Astrocyte (in vitro differentiated cells and primary cell): ENCODE measurements at regions not wholly inside any gene's neighbourhood (a gene's known extent, or its start where the extent isn't known, plus 50 kb on each side); places are given as distances from the start of the nearest gene placed in this dataset.

Source experiments
- EZH2 ChIP-seq: IDR thresholded peaks from 2 replicates; pipeline ENCODE4 v1.6.1; 2012; ENCODE audit warnings: mild to moderate bottlenecking, low read length, inconsistent platforms; ENCODE audit not compliant: insufficient read depth
- TF ChIP-seq, protein P1 (sequence below): IDR thresholded peaks from 2 replicates; pipeline ENCODE4 v1.5.1; 2011; ENCODE audit warnings: low read depth, mild to moderate bottlenecking, inconsistent platforms, low read length, moderate library complexity; ENCODE audit not compliant: insufficient read depth

DNA sequence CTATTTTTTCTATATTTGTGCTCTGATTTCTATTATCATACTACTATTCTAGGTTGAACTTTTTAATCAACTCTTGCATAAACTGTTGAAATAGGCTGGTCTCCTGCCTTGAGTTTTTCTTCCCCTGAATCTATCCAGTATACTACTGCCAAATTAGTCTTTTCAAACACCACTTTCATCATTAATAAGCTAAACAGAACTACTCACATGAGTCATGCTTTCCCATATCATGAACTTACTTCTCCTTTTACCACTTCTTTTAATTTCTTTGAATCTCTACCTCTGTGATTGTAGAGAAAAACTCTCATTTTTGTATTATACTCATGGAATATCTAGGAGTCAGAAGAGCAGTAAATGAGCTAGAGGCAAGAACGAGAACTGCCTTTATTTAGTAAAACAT is 340.3 kb upstream of the PDE3A start:
- TF ChIP-seq, protein P1, sequence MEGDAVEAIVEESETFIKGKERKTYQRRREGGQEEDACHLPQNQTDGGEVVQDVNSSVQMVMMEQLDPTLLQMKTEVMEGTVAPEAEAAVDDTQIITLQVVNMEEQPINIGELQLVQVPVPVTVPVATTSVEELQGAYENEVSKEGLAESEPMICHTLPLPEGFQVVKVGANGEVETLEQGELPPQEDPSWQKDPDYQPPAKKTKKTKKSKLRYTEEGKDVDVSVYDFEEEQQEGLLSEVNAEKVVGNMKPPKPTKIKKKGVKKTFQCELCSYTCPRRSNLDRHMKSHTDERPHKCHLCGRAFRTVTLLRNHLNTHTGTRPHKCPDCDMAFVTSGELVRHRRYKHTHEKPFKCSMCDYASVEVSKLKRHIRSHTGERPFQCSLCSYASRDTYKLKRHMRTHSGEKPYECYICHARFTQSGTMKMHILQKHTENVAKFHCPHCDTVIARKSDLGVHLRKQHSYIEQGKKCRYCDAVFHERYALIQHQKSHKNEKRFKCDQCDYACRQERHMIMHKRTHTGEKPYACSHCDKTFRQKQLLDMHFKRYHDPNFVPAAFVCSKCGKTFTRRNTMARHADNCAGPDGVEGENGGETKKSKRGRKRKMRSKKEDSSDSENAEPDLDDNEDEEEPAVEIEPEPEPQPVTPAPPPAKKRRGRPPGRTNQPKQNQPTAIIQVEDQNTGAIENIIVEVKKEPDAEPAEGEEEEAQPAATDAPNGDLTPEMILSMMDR = no peak
- TF ChIP-seq EZH2 = no peak
